ENCODE measurements at regions not wholly inside any gene's neighbourhood (a gene's known extent, or its start where the extent isn't known, plus 50 kb on each side); places are given as distances from the start of the nearest gene placed in this dataset.

DNA sequence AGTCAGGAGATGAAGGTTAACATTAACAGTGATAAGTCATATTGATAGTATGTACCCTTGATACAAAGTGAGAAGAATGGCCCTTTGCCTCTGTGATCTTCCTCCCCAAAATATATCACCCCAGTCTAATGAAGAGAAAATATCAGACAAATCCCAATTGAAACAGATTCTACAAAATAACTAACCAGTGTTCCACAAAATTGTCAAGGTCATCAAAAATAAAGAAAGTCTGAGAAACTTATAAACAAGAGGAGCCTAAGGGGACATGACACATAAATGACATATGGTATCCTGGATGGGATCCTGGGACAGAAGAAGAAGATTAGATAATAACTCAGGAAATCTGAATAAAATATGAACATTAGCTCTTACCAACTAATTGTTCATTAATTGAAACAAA lies 398.4 kb downstream of the DSC3 start:
- TF ChIP-seq, protein P1, sequence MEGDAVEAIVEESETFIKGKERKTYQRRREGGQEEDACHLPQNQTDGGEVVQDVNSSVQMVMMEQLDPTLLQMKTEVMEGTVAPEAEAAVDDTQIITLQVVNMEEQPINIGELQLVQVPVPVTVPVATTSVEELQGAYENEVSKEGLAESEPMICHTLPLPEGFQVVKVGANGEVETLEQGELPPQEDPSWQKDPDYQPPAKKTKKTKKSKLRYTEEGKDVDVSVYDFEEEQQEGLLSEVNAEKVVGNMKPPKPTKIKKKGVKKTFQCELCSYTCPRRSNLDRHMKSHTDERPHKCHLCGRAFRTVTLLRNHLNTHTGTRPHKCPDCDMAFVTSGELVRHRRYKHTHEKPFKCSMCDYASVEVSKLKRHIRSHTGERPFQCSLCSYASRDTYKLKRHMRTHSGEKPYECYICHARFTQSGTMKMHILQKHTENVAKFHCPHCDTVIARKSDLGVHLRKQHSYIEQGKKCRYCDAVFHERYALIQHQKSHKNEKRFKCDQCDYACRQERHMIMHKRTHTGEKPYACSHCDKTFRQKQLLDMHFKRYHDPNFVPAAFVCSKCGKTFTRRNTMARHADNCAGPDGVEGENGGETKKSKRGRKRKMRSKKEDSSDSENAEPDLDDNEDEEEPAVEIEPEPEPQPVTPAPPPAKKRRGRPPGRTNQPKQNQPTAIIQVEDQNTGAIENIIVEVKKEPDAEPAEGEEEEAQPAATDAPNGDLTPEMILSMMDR (IDR thresholded peaks at IDR 0.05) = no peak
- no peak for TF ChIP-seq POLR2A (IDR thresholded peaks at IDR 0.05)

All from body of pancreas (tissue), 4 donors.